T-helper 1 cell (primary cell): ENCODE measurements at regions not wholly inside any gene's neighbourhood (a gene's known extent, or its start where the extent isn't known, plus 50 kb on each side); places are given as distances from the start of the nearest gene placed in this dataset.

Experiments used
- DNase-seq, 5 donors: peaks; one replicate each; pipeline ENCODE4 v3.0.0-alpha.2; 2012 to 2020

DNA sequence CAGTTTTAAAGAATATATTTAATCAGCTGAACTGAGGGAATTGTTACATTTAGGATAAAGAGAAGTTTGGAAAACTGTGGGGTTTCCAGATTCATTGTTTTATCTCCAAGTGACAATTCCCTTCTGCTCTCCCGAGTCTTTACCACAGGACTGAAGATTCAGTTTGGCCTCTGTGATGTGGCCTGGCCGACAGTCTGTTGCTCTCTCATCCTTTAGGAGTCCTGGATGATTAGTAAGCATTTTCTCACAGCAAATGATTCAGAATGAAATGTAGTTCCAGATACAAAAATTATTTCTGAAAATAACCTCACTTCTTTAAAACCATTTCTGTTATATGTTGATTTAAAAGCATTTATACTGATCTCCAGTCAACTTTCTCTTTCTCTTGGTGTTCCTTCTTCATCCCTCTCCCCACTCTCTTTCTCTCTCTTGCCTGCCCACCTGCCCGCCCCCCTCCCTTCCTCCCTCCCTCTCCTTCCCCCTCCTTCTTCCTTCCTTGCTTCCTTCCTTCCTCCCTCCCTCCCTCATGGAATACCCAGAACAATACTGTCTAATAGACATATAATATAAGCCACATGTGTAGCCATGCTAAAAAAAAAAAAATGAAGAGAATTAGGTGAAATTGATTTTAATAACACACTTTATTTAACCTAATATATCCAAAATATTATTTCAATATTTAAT lies 254.9 kb downstream of the PRL start:
- no peak for DNase-seq

DNA sequence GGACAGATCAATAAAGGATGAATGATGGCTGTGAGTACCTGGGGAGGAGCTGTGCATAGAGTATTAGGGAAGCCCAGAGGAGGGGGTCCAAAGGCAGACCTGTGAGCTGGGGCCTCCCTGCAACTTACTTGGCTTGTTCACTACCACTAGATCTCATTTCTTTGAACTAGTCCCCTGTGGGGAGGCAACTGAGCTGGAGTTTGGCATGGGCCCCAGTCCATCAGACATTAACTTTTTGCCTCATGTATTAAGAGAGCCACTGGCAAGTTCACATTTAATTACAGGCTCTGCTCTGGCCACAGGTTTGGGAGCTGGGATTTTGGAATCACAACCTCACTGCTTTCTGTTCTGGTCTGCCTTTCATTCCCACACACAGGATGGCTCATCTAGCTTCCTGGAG lies 254.1 kb downstream of the PRL start:
- no peak for DNase-seq

DNA sequence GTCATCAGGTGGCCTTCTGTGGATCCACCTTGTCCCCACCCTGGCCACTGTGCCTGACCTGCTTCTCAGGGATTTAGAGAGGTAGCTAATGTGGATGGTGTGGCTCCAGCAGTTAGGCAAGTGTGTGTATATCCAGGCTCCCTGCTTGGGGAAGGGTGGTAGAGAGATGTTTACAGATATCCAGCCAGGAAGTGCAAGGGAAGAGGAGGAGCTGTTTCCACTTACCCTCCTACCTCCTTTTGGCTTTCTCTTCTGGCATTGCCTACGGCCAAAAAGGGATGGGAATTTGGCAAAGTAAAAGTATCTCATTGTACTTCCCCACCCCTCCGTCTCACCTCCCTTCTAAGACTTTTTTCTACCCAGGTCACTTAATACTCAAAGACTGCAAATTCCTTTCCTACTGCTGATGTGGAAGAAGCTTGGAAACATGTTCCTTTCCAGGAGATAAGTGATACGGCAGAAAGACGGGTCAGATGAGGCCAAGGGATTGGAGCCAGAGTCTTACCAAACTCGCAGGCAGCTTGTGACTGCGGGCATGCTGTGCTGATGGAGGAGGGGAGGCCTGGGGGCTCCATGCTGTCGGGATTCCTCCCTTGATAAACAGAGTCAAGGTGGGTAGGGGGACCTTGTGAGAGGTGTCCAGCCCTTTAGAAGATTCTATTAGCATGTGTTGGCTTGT lies 253.4 kb downstream of the PRL start:
- DNase-seq = no peak

- DNase-seq = no peak
Observed at GRCh38 chr6:22045261-22045912, 251.4 kb downstream of the PRL start.

DNA sequence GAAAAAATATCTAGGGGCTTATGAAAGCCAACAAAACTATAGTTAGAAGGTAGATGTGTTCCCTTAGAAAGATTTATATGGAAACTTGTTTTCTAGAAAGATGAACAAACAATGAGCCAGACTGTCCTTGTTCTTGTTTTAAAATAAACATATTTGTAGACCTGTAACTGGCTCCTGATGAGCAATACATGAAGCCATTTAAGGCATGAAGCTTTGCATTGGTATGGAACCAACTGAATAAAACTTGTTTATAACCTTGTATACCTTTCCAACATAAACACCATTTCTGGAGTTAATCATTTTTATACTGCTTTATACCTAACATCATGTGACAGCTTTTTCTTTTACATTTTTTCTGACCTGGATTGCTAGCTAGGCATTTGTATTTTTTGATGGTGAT lies 247.8 kb downstream of the PRL start:
- DNase-seq = no peak

- no peak for DNase-seq
Observed at GRCh38 chr6:22053391-22053997, 243.3 kb downstream of the PRL start.

- no peak for DNase-seq
Observed at GRCh38 chr6:22056398-22056797, 240.4 kb downstream of the PRL start.

- no peak for DNase-seq
Observed at GRCh38 chr6:22057962-22058361, 238.9 kb downstream of the PRL start.

DNA sequence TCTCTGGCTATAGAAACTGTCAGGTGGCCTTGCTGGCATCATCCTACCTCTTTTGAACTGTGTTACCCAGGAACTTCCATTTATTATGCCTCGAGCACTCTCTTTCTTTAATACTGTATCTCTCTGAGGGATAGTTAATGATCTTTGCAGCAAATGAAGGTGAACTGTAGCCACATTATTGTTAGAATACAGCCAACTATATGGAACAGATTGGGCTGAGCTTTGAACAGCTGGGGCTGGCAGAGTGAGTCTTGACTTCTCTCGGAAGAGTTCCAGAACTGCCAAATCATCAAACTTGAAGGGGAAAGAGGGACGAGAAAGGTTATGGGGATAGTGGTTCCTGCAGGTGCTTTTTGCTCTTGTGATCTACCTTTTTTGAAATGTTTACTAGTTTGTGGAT lies 237.7 kb downstream of the PRL start:
- DNase-seq = no peak

DNA sequence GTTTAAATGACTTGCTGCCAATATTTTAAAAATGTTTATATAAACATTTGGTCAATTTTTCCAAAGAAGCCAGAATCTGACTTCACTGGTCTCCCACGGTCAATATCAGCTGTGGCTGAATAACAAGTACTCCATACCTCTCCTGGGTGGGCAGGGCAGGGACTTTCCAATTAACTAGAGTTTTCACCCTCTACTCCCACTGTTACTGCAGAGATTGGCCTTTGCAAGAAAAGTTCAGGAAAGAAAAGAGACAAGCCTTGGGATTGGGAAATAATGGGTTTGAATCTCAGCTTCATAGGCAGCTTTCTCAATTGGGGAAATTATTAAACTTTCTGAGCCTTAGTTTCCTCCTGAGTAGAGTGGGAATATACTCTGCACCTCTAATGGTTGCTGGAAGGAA lies 236.9 kb downstream of the PRL start:
- DNase-seq = no peak

- peak in 1 of 5 donors; percentile 71 for DNase-seq
Observed at GRCh38 chr6:22062807-22063408, 233.9 kb downstream of the PRL start.

GRCh38 chr6:22064558-22064957 lies 232.3 kb downstream of the PRL start:
- no peak for DNase-seq

- DNase-seq = no peak
Observed at GRCh38 chr6:22067122-22067521, 229.7 kb downstream of the PRL start.

GRCh38 chr6:22067671-22068070 lies 229.2 kb downstream of the PRL start:
- DNase-seq = no peak

GRCh38 chr6:22068561-22069305 lies 228.1 kb downstream of the PRL start:
- peak in 1 of 5 donors; percentile 36 for DNase-seq

DNA sequence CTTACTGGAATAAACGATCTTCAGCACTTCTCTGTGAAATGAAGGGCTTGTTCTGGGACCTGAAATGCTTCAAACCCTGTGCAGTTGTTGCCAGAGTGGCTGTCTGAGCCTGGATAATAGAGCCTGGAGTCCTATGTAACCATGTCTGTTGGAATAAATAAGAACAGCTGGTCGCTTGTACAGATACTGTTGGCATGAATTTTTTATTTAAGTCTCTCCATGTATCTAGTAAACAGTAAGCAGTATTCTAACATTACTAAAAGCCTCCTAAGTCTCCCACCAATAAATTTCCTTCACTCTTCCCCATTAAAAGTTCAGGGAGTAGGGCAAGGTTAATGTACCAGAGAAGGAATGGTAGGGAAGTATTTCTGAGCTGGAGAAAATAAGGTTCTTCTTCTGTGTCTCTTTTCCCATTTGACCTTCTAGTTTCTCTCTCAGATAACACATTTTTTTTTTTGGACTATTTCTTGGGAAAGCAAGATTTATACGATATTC lies 227.5 kb downstream of the PRL start:
- DNase-seq = no peak

GRCh38 chr6:22071270-22072041 lies 225.4 kb downstream of the PRL start:
- DNase-seq = no peak

- no peak for DNase-seq
Observed at GRCh38 chr6:22072949-22073348, 223.9 kb downstream of the PRL start.

DNA sequence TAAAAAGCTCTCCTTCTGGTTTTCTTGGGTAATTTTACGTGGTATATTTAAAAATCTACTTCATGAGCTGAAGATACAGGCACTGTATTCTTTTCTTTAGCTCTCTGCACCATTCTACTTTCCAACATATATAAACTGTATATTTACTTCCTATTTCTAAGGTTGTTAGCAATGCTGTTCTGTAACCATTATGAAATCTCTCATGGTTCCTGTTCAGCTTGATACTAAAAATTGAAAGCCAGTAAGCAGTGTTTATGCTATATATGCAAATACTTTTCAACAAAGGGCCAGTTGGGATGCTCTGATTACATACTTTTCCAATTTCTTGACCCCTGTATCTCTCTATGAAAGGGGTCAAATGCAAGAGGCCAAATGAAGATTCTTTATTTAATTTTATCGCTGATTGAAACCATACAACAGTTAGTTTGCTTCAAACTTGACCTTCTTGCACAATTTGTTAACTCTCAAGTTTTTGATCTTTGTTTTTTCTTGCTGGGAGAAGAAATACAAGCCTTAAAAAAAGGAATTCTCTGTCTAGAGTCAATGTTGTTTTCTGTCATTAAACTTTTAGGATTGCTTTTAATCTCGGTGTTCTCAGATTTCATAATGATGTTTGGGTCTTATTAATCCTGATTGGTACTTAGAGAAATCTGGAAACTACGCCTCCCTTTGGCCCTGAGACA lies 223.2 kb downstream of the PRL start:
- no peak for DNase-seq

DNA sequence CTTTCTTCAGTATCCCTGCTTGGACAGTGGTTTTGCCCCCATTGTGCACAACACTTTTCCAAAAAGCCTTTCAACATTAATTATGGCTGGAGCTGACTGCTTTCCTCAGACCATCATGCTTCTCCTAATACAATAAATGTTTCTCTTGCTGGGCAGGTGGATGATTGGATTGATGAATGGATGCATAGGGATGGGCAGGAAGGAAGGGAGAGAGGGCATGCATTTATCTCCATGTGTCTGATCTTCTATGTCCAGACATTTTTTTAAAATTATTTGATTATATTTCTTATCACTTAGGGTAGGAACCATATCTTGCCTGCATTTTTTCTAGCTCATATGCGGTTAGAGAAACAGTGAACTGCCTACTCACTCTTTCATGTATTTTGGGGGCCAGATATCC lies 218.5 kb downstream of the PRL start:
- no peak for DNase-seq
